CD4-positive, CD25-positive, alpha-beta regulatory T cell (primary cell): ENCODE measurements at regions not wholly inside any gene's neighbourhood (a gene's known extent, or its start where the extent isn't known, plus 50 kb on each side); places are given as distances from the start of the nearest gene placed in this dataset.

Source experiments
- ATAC-seq, 2 donors: fragments of 150-1000 bp; cut with Tn5 transposase; one replicate each; pipeline ENCODE4 v1.10.0; 2021; ENCODE audit warnings: low read depth in 2 of 2, moderate number of reproducible peaks in 2 of 2, moderate library complexity in 1 of 2
- DNase-seq, 3 donors: peaks; one replicate each; pipeline versions ENCODE4 v3.0.0 to v3.0.0-alpha.2; 2012 to 2022; ENCODE audit warnings: mixed read lengths in 1 of 3
- H3K27ac ChIP-seq: one replicate; pipeline ENCODE4 v1.7.0; 2013; ENCODE audit warnings: mild to moderate bottlenecking, low read length; ENCODE audit not compliant: insufficient read depth, poor library complexity, severe bottlenecking
- H3K27me3 ChIP-seq: one replicate; pipeline ENCODE4 v1.7.0; 2013; ENCODE audit warnings: low read length; ENCODE audit not compliant: control insufficient read depth, insufficient read depth
- H3K36me3 ChIP-seq: one replicate; pipeline ENCODE4 v1.7.0; 2013; ENCODE audit warnings: mild to moderate bottlenecking, low read length, moderate library complexity; ENCODE audit not compliant: control insufficient read depth, insufficient read depth
- H3K4me1 ChIP-seq: 2 replicates; pipeline ENCODE4 v1.7.0; 2013; ENCODE audit warnings: mild to moderate bottlenecking, low read length; ENCODE audit not compliant: insufficient read depth, control insufficient read depth, poor library complexity, severe bottlenecking
- H3K4me3 ChIP-seq: one replicate; pipeline ENCODE4 v1.7.0; 2013; ENCODE audit warnings: low read depth, mild to moderate bottlenecking, low read length, moderate library complexity
- H3K9me3 ChIP-seq, 2 experiments: 1 replicate in 1 of 2; 2 replicates in 1 of 2; pipeline ENCODE4 v1.7.0; 2013; ENCODE audit warnings: low read length in 2 of 2, mild to moderate bottlenecking in 1 of 2, moderate library complexity in 1 of 2; ENCODE audit not compliant: control insufficient read depth in 2 of 2
- H3K27ac Mint-ChIP-seq, 3 donors: one replicate each; pipeline ENCODE4 v1.8.0; 2020 to 2022; ENCODE audit warnings: mild to moderate bottlenecking in 3 of 3, mixed read lengths in 3 of 3, moderate library complexity in 2 of 3
- H3K27me3 Mint-ChIP-seq: one replicate; pipeline ENCODE4 v1.8.0; 2022; ENCODE audit warnings: mild to moderate bottlenecking, mixed read lengths
- H3K36me3 Mint-ChIP-seq: one replicate; pipeline ENCODE4 v1.8.0; 2020; ENCODE audit warnings: mixed read lengths
- H3K4me1 Mint-ChIP-seq, 4 donors: one replicate each; pipeline ENCODE4 v1.8.0; 2020 to 2022; ENCODE audit warnings: mixed read lengths in 4 of 4, mild to moderate bottlenecking in 1 of 4
- H3K4me3 Mint-ChIP-seq, 4 donors: one replicate each; pipeline ENCODE4 v1.8.0; 2020 to 2022; ENCODE audit warnings: mild to moderate bottlenecking in 4 of 4, mixed read lengths in 4 of 4, moderate library complexity in 3 of 4
- H3K9me3 Mint-ChIP-seq, 7 donors: one replicate each; pipeline ENCODE4 v1.8.0; 2020 to 2022; ENCODE audit warnings: mixed read lengths in 7 of 7, mild to moderate bottlenecking in 3 of 7, moderate library complexity in 2 of 7

- H3K27me3 Mint-ChIP-seq = no peaks in the 10 kb centered on the region
- ATAC-seq (no peak), DNase-seq (no peak)
- H3K4me1 Mint-ChIP-seq = no peaks in the 10 kb centered on the region
- no peaks in the 10 kb centered on the region for H3K27me3 ChIP-seq
- H3K4me3 ChIP-seq = no peak overlapping the region
- no peak overlapping the region for H3K27ac ChIP-seq
- H3K9me3 ChIP-seq = peaks cover 0 to 2% of the 10 kb centered on the region in 2 experiments
- H3K4me3 Mint-ChIP-seq = no peak overlapping the region
- H3K4me1 ChIP-seq = no peaks in the 10 kb centered on the region
- no peaks in the 10 kb centered on the region for H3K36me3 ChIP-seq
- H3K27ac Mint-ChIP-seq = no peak overlapping the region
- no peaks in the 10 kb centered on the region for H3K36me3 Mint-ChIP-seq
- peaks cover 2 to 45% (median 6%) of the 10 kb centered on the region in 7 donors for H3K9me3 Mint-ChIP-seq
These were observed 324.8 kb upstream of the INTU start for GRCh38 chr4:127307996-127308395.

GRCh38 chr4:127309369-127310102, 323.2 kb upstream of the INTU start:
- H3K27me3 Mint-ChIP-seq = no peaks in the 10 kb centered on the region
- ATAC-seq = no peak

GRCh38 chr4:127311371-127311770, 321.4 kb upstream of the INTU start:
- Histone ChIP-seq H3K27me3 (no peaks in the 10 kb centered on the region), H3K4me1 (no peaks in the 10 kb centered on the region), H3K9me3 (peaks cover 5 to 8% of the 10 kb centered on the region in 2 experiments), H3K4me3 (no peak overlapping the region), H3K36me3 (no peaks in the 10 kb centered on the region), H3K27ac (no peak overlapping the region)
- Mint-ChIP-seq H3K27ac (no peak overlapping the region), H3K27me3 (no peaks in the 10 kb centered on the region), H3K9me3 (peaks cover 2 to 47% (median 10%) of the 10 kb centered on the region in 7 donors), H3K4me3 (no peak overlapping the region), H3K36me3 (no peaks in the 10 kb centered on the region), H3K4me1 (no peaks in the 10 kb centered on the region)
- DNase-seq (no peak), ATAC-seq (no peak)

More at GRCh38 chr4:127309369-127310102, 323.2 kb upstream of the INTU start:
- Mint-ChIP-seq H3K27ac (no peak overlapping the region), H3K4me3 (no peak overlapping the region), H3K36me3 (no peaks in the 10 kb centered on the region), H3K9me3 (peaks cover 2 to 53% (median 8%) of the 10 kb centered on the region in 7 donors), H3K4me1 (no peaks in the 10 kb centered on the region)
- H3K9me3 ChIP-seq = peaks cover 5 to 8% of the 10 kb centered on the region in 2 experiments
- no peak for DNase-seq
- H3K36me3 ChIP-seq = no peaks in the 10 kb centered on the region
- no peak overlapping the region for H3K4me3 ChIP-seq
- H3K27ac ChIP-seq = no peak overlapping the region
- no peaks in the 10 kb centered on the region for H3K27me3 ChIP-seq
- no peaks in the 10 kb centered on the region for H3K4me1 ChIP-seq

GRCh38 chr4:127311924-127312323, 320.8 kb upstream of the INTU start:
- H3K27me3 Mint-ChIP-seq = no peaks in the 10 kb centered on the region
- no peak overlapping the region for H3K27ac Mint-ChIP-seq
- H3K36me3 Mint-ChIP-seq = no peaks in the 10 kb centered on the region
- H3K4me1 ChIP-seq = no peaks in the 10 kb centered on the region
- no peaks in the 10 kb centered on the region for H3K4me1 Mint-ChIP-seq
- peaks cover 2 to 44% (median 8%) of the 10 kb centered on the region in 7 donors for H3K9me3 Mint-ChIP-seq
- no peaks in the 10 kb centered on the region for H3K27me3 ChIP-seq
- no peak overlapping the region for H3K4me3 Mint-ChIP-seq
- H3K36me3 ChIP-seq = no peaks in the 10 kb centered on the region
- H3K9me3 ChIP-seq = peaks cover 5 to 8% of the 10 kb centered on the region in 2 experiments
- no peak overlapping the region for H3K4me3 ChIP-seq
- DNase-seq = no peak
- ATAC-seq = no peak
- no peak overlapping the region for H3K27ac ChIP-seq

GRCh38 chr4:127313767-127314166, 319.0 kb upstream of the INTU start:
- no peak overlapping the region for H3K27ac ChIP-seq
- Mint-ChIP-seq H3K9me3 (peaks cover 0 to 43% (median 9%) of the 10 kb centered on the region in 7 donors), H3K27ac (no peak overlapping the region), H3K27me3 (no peaks in the 10 kb centered on the region), H3K4me3 (no peak overlapping the region), H3K4me1 (no peaks in the 10 kb centered on the region), H3K36me3 (no peaks in the 10 kb centered on the region)
- H3K4me3 ChIP-seq = no peak overlapping the region
- H3K27me3 ChIP-seq = no peaks in the 10 kb centered on the region
- no peaks in the 10 kb centered on the region for H3K4me1 ChIP-seq
- H3K36me3 ChIP-seq = no peaks in the 10 kb centered on the region
- DNase-seq (no peak), ATAC-seq (no peak)
- H3K9me3 ChIP-seq = peaks cover 5 to 8% of the 10 kb centered on the region in 2 experiments

- Histone ChIP-seq H3K27ac (no peak overlapping the region), H3K9me3 (peaks cover 4 to 6% of the 10 kb centered on the region in 2 experiments), H3K36me3 (no peaks in the 10 kb centered on the region), H3K27me3 (no peaks in the 10 kb centered on the region), H3K4me3 (no peak overlapping the region), H3K4me1 (no peaks in the 10 kb centered on the region)
- H3K4me1 Mint-ChIP-seq = no peaks in the 10 kb centered on the region
- H3K4me3 Mint-ChIP-seq = no peak overlapping the region
- H3K27ac Mint-ChIP-seq = no peak overlapping the region
- H3K36me3 Mint-ChIP-seq = no peaks in the 10 kb centered on the region
- DNase-seq = no peak
- no peaks in the 10 kb centered on the region for H3K27me3 Mint-ChIP-seq
- no peak for ATAC-seq
- H3K9me3 Mint-ChIP-seq = peaks cover 3 to 23% (median 8%) of the 10 kb centered on the region in 7 donors
These were observed 305.3 kb upstream of the INTU start for GRCh38 chr4:127327491-127327890.

- Histone ChIP-seq H3K27ac (no peak overlapping the region), H3K4me3 (no peak overlapping the region), H3K4me1 (no peaks in the 10 kb centered on the region), H3K9me3 (no peaks in the 10 kb centered on the region), H3K27me3 (no peaks in the 10 kb centered on the region), H3K36me3 (no peaks in the 10 kb centered on the region)
- DNase-seq (no peak), ATAC-seq (no peak)
- H3K27ac Mint-ChIP-seq = no peak overlapping the region
- no peaks in the 10 kb centered on the region for H3K36me3 Mint-ChIP-seq
- H3K4me1 Mint-ChIP-seq = no peaks in the 10 kb centered on the region
- no peak overlapping the region for H3K4me3 Mint-ChIP-seq
- H3K9me3 Mint-ChIP-seq = peaks cover 0 to 10% (median 7%) of the 10 kb centered on the region in 7 donors
- H3K27me3 Mint-ChIP-seq = no peaks in the 10 kb centered on the region
These were observed 297.6 kb upstream of the INTU start for GRCh38 chr4:127335073-127335620.

- peaks cover 0 to 8% (median 6%) of the 10 kb centered on the region in 7 donors for H3K9me3 Mint-ChIP-seq
- H3K27ac Mint-ChIP-seq = no peak overlapping the region
- Histone ChIP-seq H3K9me3 (no peaks in the 10 kb centered on the region), H3K36me3 (no peaks in the 10 kb centered on the region), H3K27me3 (no peaks in the 10 kb centered on the region), H3K4me1 (no peaks in the 10 kb centered on the region), H3K27ac (no peak overlapping the region), H3K4me3 (no peak overlapping the region)
- DNase-seq (no peak), ATAC-seq (no peak)
- H3K36me3 Mint-ChIP-seq = no peaks in the 10 kb centered on the region
- no peaks in the 10 kb centered on the region for H3K4me1 Mint-ChIP-seq
- H3K27me3 Mint-ChIP-seq = no peaks in the 10 kb centered on the region
- H3K4me3 Mint-ChIP-seq = no peak overlapping the region
These were observed 297.0 kb upstream of the INTU start for GRCh38 chr4:127335732-127336131.
